Kidney capillary endothelial cell (primary cell): ENCODE measurements at regions not wholly inside any gene's neighbourhood (a gene's known extent, or its start where the extent isn't known, plus 50 kb on each side); places are given as distances from the start of the nearest gene placed in this dataset.

ENCODE experiments used
- DNase-seq: peaks from one replicate; pipeline ENCODE4 v3.0.0-alpha.2; 2018; ENCODE audit warnings: low spot score

- DNase-seq = no peak
Observed at GRCh38 chr2:57711991-57712390, 334.6 kb upstream of the VRK2 start.

DNA sequence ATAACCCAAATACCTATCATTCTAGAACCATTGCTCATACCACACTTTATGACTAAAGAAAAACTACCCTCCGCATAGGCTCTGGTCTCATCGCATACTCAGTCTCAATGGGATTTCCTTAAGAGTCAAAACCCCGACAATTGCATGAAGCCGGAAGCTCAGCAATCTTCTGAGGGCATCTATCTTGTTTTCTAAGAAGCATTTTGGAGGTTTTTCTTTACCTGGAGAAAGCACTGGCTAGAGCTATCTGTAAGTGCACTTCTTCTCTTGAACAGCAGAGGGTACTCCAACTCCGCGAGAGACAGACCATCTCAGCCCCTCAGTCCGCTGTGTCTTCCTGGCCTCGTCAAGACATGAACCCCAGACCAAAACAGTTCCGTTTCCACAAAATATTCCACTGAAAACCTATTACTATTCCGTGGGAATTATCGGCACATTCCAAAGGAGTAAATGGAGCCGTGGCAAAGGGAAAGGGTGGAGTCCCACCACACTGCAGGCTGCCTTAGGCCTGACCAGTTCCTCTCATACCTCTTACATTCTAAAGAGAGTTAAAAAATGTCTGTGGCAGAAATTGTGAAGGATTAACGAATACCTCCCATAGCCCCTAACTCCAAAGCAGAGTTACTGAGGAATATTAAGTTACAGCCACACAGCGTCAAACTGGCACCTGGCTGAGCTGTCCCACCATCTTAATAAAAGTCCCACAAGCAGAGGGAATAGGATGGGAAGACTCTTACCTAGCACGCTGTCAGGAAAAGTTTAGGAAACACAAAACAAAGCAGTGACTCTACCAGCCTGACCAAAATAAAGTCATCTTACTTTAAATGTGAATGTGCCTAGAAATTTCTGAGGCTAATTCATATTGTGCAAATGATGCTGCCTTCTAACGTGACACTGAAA lies 325.6 kb upstream of the VRK2 start:
- DNase-seq = peak; percentile 36

DNA sequence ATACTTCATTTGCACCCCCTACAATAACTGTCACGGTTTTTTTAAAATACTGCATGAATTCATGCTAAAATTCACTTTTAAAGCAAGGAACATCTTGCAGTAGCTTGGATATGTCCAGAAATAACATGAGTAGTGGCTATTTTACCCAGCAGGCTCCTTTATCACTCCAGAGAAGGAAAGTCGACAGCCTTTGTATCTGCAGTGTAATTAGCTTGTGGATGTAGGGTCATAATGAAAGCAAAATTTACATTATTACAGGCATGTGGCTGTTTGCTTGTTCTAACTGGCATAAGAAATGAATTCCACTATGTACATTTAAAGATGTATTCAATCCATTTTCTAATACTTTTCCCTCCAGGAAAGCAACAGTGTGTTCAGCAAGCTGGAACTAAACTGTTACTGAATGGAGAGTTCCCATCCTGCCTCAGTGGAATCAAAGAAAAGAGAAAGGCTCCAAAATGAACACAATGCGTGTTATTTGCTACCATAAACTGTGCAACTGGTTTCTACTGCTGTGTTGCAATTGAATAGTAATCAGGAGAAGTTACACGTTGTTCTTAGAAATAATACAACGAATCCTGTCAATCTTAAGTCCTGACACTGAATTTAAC lies 321.2 kb upstream of the VRK2 start:
- no peak for DNase-seq

GRCh38 chr2:57726294-57726693 lies 320.3 kb upstream of the VRK2 start:
- DNase-seq = no peak

GRCh38 chr2:57728691-57729090 lies 317.9 kb upstream of the VRK2 start:
- DNase-seq = no peak

DNA sequence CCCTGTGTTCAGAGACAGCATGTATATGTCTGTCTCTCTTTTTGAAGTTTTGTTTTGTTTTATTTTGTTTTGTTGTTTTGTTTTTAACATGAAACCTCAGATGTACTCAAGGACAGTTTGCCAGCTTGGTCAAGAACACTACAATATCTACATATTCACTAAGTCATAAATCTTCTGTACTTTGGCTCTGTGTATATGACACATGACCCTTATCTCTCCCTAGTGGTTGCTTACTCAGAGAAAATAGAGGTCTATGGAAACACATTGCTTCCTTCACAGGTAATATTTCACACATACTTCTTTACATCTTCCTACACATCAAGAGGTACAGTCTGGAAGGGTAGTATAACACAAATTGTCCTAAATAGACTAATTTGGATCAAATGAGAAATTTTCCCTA lies 312.6 kb upstream of the VRK2 start:
- no peak for DNase-seq

- DNase-seq = no peak
Observed at GRCh38 chr2:57740891-57741290, 305.7 kb upstream of the VRK2 start.

DNA sequence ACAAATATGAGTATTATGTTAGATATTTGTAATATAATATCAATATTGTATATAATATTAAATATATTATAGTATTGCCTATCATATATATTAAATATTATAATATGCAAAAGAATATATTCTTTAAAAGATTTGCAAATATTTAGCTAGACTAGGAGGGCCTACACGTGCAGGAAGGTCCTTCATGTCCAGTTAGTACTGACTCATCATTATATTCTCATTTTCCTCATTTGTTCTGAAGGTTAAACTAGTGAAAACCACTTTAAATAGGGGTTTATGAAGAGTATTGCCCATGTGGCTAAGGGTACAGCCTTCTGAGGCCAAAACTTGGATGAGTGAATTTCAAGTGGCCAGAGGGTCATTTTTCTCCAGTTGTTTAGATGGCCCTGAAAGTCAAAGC lies 293.0 kb upstream of the VRK2 start:
- no peak for DNase-seq

GRCh38 chr2:57758686-57759085 lies 287.9 kb upstream of the VRK2 start:
- no peak for DNase-seq

- no peak for DNase-seq
Observed at GRCh38 chr2:57759131-57759530, 287.5 kb upstream of the VRK2 start.

- peak; percentile 75 for DNase-seq
Observed at GRCh38 chr2:57759822-57760300, 286.7 kb upstream of the VRK2 start.

DNA sequence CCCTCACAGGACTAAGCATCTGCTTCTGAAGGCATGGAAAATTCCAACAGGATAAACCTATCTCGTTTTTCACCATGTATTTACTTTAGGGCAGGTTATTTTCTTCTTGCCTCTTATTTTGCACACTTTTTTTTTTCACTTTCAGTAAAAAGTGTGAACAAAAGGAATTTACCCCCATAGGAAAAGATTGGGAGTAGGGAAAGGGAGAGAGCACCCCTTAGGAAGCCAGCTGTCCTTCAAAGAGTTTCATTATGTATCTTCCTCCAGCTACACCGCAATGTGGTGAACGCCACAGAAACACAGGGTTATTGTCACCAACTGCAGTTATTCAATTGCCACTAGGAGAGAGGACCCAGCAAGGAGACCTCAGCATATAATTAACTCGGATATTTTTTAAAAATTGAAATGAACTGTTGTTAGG lies 286.2 kb upstream of the VRK2 start:
- no peak for DNase-seq

GRCh38 chr2:57776916-57777315 lies 269.7 kb upstream of the VRK2 start:
- DNase-seq = no peak

- no peak for DNase-seq
Observed at GRCh38 chr2:57782587-57782986, 264.0 kb upstream of the VRK2 start.

- no peak for DNase-seq
Observed at GRCh38 chr2:57793310-57793709, 253.3 kb upstream of the VRK2 start.

GRCh38 chr2:57796527-57796926 lies 250.1 kb upstream of the VRK2 start:
- no peak for DNase-seq

- DNase-seq = no peak
Observed at GRCh38 chr2:57798346-57798745, 248.3 kb upstream of the VRK2 start.

DNA sequence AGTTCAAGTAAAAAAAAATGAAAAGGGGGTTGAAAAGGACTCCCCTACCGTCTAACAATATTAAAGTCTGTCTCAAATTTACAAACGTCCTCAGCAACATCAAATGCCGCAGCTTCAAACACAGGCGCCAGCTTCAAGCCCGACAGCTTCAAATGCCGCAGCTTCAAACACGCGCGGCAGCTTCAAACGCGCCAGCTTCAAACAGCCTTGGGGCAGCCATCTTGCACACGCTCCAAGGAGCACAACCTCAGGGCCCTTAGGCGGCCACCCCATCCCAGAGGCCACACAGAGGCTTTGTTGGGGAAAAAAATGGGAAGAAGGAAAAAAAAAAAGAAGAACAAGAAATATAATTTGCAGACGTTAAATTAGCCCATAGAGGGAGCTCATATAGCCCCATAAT lies 244.4 kb upstream of the VRK2 start:
- no peak for DNase-seq

GRCh38 chr2:57804971-57805370 lies 241.6 kb upstream of the VRK2 start:
- no peak for DNase-seq

DNA sequence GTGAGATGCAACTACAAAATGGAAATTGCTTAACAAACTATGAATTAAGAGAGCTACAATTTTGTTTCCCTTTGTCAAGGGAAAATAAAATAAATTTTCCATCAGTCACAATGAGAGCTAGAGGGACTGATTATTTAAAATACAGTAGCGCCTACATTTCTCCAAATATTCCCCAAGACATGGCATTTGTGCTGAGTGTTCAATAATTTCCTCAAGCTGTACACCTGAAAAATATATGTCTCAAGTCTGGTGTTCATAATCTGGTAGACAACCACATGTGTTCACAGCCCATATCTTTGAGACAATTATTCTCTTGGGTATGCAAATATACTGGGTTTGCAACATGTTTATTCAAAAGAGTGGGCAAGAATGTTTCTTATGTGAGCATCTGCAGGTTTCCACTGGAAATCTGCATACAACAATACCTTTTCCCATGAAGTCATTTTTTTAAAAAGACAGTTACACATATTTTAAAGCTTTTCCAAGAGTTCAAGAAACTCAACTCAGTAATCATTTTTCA lies 240.1 kb upstream of the VRK2 start:
- no peak for DNase-seq

- no peak for DNase-seq
Observed at GRCh38 chr2:57809230-57809629, 237.4 kb upstream of the VRK2 start.

DNA sequence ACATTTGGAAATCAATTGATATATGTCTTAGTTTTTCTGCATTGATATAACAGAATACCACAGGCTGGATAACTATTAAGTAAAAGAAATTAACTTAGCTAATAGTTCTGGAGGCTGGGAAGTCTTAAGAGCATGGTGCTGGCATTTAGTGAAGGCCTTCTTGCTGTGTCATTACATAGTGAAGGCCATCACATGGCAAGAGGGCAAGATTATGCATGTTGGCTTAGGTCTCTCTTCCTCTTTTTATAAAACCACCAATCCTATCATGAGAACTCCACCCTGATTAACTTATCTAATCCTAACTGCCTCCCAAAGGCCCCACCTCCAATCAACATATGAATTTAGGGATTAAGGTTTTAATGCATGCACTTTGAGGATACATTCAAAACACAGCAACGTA lies 225.5 kb upstream of the VRK2 start:
- no peak for DNase-seq

DNA sequence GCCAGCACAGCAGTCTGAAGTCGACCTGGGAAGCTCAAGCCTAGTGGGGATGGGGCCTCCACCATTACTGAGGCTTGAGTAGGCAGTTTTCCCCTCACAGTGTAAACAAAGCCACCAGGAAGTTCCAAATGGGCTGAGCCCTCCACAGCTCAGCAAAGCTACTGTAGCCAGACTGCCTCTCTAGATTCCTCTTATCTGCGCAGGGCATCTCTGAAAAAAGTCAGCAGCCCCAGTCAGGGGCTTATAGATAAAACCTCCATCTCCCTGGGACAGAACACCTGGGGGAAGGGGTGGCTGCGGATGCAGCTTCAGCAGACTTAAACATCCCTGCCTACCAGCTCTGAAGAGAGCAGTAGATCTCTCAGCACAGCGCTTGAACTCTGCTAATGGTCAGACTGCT lies 218.4 kb upstream of the VRK2 start:
- no peak for DNase-seq
